ENCODE measurements at regions not wholly inside any gene's neighbourhood (a gene's known extent, or its start where the extent isn't known, plus 50 kb on each side); places are given as distances from the start of the nearest gene placed in this dataset.

GRCh38 chr9:99368341-99369326 is 146.6 kb downstream of the SEC61B start:
- Histone ChIP-seq H3K4me3 (ENCODE audit: low read depth, low read length) (peak overlapping the region; percentile 48), H3K27me3 (ENCODE audit: control insufficient read depth, insufficient read depth, low read length) (peaks cover 6% of the 10 kb centered on the region), H3K27ac (ENCODE audit: low read depth, low read length) (peak overlapping the region; percentile 51), H3K36me3 (ENCODE audit: control insufficient read depth, insufficient read depth, low read length) (no peaks in the 10 kb centered on the region), H3K9me3 (ENCODE audit: control insufficient read depth, insufficient read depth, low read length) (no peaks in the 10 kb centered on the region), H3K4me1 (ENCODE audit: control insufficient read depth, insufficient read depth, low read length) (peaks cover 18% of the 10 kb centered on the region)
- WGBS (ENCODE audit: insufficient coverage), result 6% methylated on average over 31 of the region's 31 CpGs
- DNase-seq (ENCODE audit: low read depth in 4 of 6, low spot score in 6 of 6), result peak in 4 of 6 donors; percentile 26 to 84 (median 52)

GRCh38 chr9:99369327-99369722 is 147.2 kb downstream of the SEC61B start:
- WGBS (ENCODE audit: insufficient coverage), result 92% methylated on average over 9 of the region's 9 CpGs
- no peak for DNase-seq (ENCODE audit: low read depth in 4 of 6, low spot score in 6 of 6)
- H3K9me3 ChIP-seq (ENCODE audit: control insufficient read depth, insufficient read depth, low read length), result no peaks in the 10 kb centered on the region
- H3K27me3 ChIP-seq (ENCODE audit: control insufficient read depth, insufficient read depth, low read length), result peaks cover 6% of the 10 kb centered on the region
- H3K36me3 ChIP-seq (ENCODE audit: control insufficient read depth, insufficient read depth, low read length), result no peaks in the 10 kb centered on the region
- no peak overlapping the region for H3K4me3 ChIP-seq (ENCODE audit: low read depth, low read length)
- peaks cover 23% of the 10 kb centered on the region for H3K4me1 ChIP-seq (ENCODE audit: control insufficient read depth, insufficient read depth, low read length)
- no peak overlapping the region for H3K27ac ChIP-seq (ENCODE audit: low read depth, low read length)

GRCh38 chr9:99370376-99370775 is 148.3 kb downstream of the SEC61B start:
- Histone ChIP-seq H3K4me1 (ENCODE audit: control insufficient read depth, insufficient read depth, low read length) (peaks cover 23% of the 10 kb centered on the region), H3K9me3 (ENCODE audit: control insufficient read depth, insufficient read depth, low read length) (no peaks in the 10 kb centered on the region), H3K27ac (ENCODE audit: low read depth, low read length) (no peak overlapping the region), H3K4me3 (ENCODE audit: low read depth, low read length) (no peak overlapping the region), H3K36me3 (ENCODE audit: control insufficient read depth, insufficient read depth, low read length) (no peaks in the 10 kb centered on the region), H3K27me3 (ENCODE audit: control insufficient read depth, insufficient read depth, low read length) (peaks cover 6% of the 10 kb centered on the region)
- DNase-seq (ENCODE audit: low read depth in 4 of 6, low spot score in 6 of 6), result no peak
- WGBS (ENCODE audit: insufficient coverage), result 94% methylated on average over 2 of the region's 3 CpGs

- Histone ChIP-seq H3K27me3 (ENCODE audit: control insufficient read depth, insufficient read depth, low read length) (peaks cover 6% of the 10 kb centered on the region), H3K36me3 (ENCODE audit: control insufficient read depth, insufficient read depth, low read length) (no peaks in the 10 kb centered on the region), H3K4me3 (ENCODE audit: low read depth, low read length) (no peak overlapping the region), H3K27ac (ENCODE audit: low read depth, low read length) (no peak overlapping the region), H3K9me3 (ENCODE audit: control insufficient read depth, insufficient read depth, low read length) (no peaks in the 10 kb centered on the region), H3K4me1 (ENCODE audit: control insufficient read depth, insufficient read depth, low read length) (peaks cover 23% of the 10 kb centered on the region)
- 82% methylated on average over 1 of the region's 2 CpGs for WGBS (ENCODE audit: insufficient coverage)
- no peak for DNase-seq (ENCODE audit: low read depth in 4 of 6, low spot score in 6 of 6)
Measured at GRCh38 chr9:99371376-99371775, 149.3 kb downstream of the SEC61B start.

GRCh38 chr9:99373912-99374311 is 151.8 kb downstream of the SEC61B start:
- Histone ChIP-seq H3K27ac (ENCODE audit: low read depth, low read length) (no peak overlapping the region), H3K4me1 (ENCODE audit: control insufficient read depth, insufficient read depth, low read length) (peaks cover 11% of the 10 kb centered on the region), H3K36me3 (ENCODE audit: control insufficient read depth, insufficient read depth, low read length) (no peaks in the 10 kb centered on the region), H3K9me3 (ENCODE audit: control insufficient read depth, insufficient read depth, low read length) (no peaks in the 10 kb centered on the region), H3K27me3 (ENCODE audit: control insufficient read depth, insufficient read depth, low read length) (peaks cover 4% of the 10 kb centered on the region), H3K4me3 (ENCODE audit: low read depth, low read length) (no peak overlapping the region)
- WGBS (ENCODE audit: insufficient coverage), result 44% methylated on average over 3 of the region's 5 CpGs
- DNase-seq (ENCODE audit: low read depth in 4 of 6, low spot score in 6 of 6), result peak in 4 of 6 donors; percentile 52 to 97 (median 72)

GRCh38 chr9:99374793-99375192 is 152.7 kb downstream of the SEC61B start:
- no peak for DNase-seq (ENCODE audit: low read depth in 4 of 6, low spot score in 6 of 6)
- Histone ChIP-seq H3K9me3 (ENCODE audit: control insufficient read depth, insufficient read depth, low read length) (no peaks in the 10 kb centered on the region), H3K4me3 (ENCODE audit: low read depth, low read length) (no peak overlapping the region), H3K27ac (ENCODE audit: low read depth, low read length) (no peak overlapping the region), H3K36me3 (ENCODE audit: control insufficient read depth, insufficient read depth, low read length) (no peaks in the 10 kb centered on the region), H3K4me1 (ENCODE audit: control insufficient read depth, insufficient read depth, low read length) (peaks cover 6% of the 10 kb centered on the region), H3K27me3 (ENCODE audit: control insufficient read depth, insufficient read depth, low read length) (peaks cover 1% of the 10 kb centered on the region)
- WGBS (ENCODE audit: insufficient coverage), result 73% methylated on average over 1 of the region's 1 CpG

GRCh38 chr9:99375481-99375880 is 153.4 kb downstream of the SEC61B start:
- 85% methylated on average over 3 of the region's 3 CpGs for WGBS (ENCODE audit: insufficient coverage)
- no peaks in the 10 kb centered on the region for H3K36me3 ChIP-seq (ENCODE audit: control insufficient read depth, insufficient read depth, low read length)
- no peak overlapping the region for H3K27ac ChIP-seq (ENCODE audit: low read depth, low read length)
- peaks cover 6% of the 10 kb centered on the region for H3K4me1 ChIP-seq (ENCODE audit: control insufficient read depth, insufficient read depth, low read length)
- no peak overlapping the region for H3K4me3 ChIP-seq (ENCODE audit: low read depth, low read length)
- DNase-seq (ENCODE audit: low read depth in 4 of 6, low spot score in 6 of 6), result no peak
- no peaks in the 10 kb centered on the region for H3K9me3 ChIP-seq (ENCODE audit: control insufficient read depth, insufficient read depth, low read length)
- no peaks in the 10 kb centered on the region for H3K27me3 ChIP-seq (ENCODE audit: control insufficient read depth, insufficient read depth, low read length)

- Histone ChIP-seq H3K27ac (ENCODE audit: low read depth, low read length) (no peak overlapping the region), H3K36me3 (ENCODE audit: control insufficient read depth, insufficient read depth, low read length) (no peaks in the 10 kb centered on the region), H3K4me1 (ENCODE audit: control insufficient read depth, insufficient read depth, low read length) (peaks cover 6% of the 10 kb centered on the region), H3K27me3 (ENCODE audit: control insufficient read depth, insufficient read depth, low read length) (no peaks in the 10 kb centered on the region), H3K9me3 (ENCODE audit: control insufficient read depth, insufficient read depth, low read length) (no peaks in the 10 kb centered on the region), H3K4me3 (ENCODE audit: low read depth, low read length) (no peak overlapping the region)
- DNase-seq (ENCODE audit: low read depth in 4 of 6, low spot score in 6 of 6), result peak in 1 of 6 donors; percentile 33
- 60% methylated on average over 5 of the region's 10 CpGs for WGBS (ENCODE audit: insufficient coverage)
Measured at GRCh38 chr9:99377790-99378775, 156.0 kb downstream of the SEC61B start.

GRCh38 chr9:99383536-99383935 is 161.5 kb downstream of the SEC61B start:
- no peak for DNase-seq (ENCODE audit: low read depth in 4 of 6, low spot score in 6 of 6)
- no peaks in the 10 kb centered on the region for H3K27me3 ChIP-seq (ENCODE audit: control insufficient read depth, insufficient read depth, low read length)
- WGBS (ENCODE audit: insufficient coverage), result no CpG with 5 or more reads among the region's 2 CpGs
- peaks cover 4% of the 10 kb centered on the region for H3K4me1 ChIP-seq (ENCODE audit: control insufficient read depth, insufficient read depth, low read length)
- no peak overlapping the region for H3K27ac ChIP-seq (ENCODE audit: low read depth, low read length)
- H3K36me3 ChIP-seq (ENCODE audit: control insufficient read depth, insufficient read depth, low read length), result no peaks in the 10 kb centered on the region
- H3K4me3 ChIP-seq (ENCODE audit: low read depth, low read length), result no peak overlapping the region
- no peaks in the 10 kb centered on the region for H3K9me3 ChIP-seq (ENCODE audit: control insufficient read depth, insufficient read depth, low read length)
